T1000 (cell line): ENCODE measurements at regions not wholly inside any gene's neighbourhood (a gene's known extent, or its start where the extent isn't known, plus 50 kb on each side); places are given as distances from the start of the nearest gene placed in this dataset.

Source experiments
- DNase-seq: peaks from one replicate; lab custom pipeline; 2025; ENCODE audit warnings: mixed read lengths; lab: John Stamatoyannopoulos, UW

DNA sequence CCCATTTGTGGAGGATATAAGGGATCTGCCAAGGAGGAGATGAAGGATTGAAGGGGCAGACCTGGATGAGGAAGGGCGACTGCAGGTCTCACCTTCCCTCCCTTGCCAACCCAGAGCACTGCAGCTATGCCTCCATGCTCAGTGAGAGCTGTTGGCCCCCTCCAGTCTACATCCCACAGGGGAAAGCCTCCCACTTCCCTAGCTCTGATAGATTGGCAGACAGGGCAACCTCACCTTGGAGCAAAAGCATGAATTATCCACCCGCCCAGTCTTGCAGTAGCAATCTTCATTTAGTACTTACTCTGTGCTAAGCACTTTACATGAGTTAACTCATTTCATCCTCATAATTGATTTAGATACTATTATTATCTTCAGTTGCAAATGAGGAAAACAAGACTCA, 70.4 kb upstream of the SMNDC1 start:
- no peak for DNase-seq

- no peak for DNase-seq
Measured at GRCh38 chr10:110376021-110376766, 71.5 kb upstream of the SMNDC1 start.

- DNase-seq = no peak
Measured at GRCh38 chr10:110376767-110377160, 72.0 kb upstream of the SMNDC1 start.

GRCh38 chr10:110378006-110378405, 73.3 kb upstream of the SMNDC1 start:
- no peak for DNase-seq

DNA sequence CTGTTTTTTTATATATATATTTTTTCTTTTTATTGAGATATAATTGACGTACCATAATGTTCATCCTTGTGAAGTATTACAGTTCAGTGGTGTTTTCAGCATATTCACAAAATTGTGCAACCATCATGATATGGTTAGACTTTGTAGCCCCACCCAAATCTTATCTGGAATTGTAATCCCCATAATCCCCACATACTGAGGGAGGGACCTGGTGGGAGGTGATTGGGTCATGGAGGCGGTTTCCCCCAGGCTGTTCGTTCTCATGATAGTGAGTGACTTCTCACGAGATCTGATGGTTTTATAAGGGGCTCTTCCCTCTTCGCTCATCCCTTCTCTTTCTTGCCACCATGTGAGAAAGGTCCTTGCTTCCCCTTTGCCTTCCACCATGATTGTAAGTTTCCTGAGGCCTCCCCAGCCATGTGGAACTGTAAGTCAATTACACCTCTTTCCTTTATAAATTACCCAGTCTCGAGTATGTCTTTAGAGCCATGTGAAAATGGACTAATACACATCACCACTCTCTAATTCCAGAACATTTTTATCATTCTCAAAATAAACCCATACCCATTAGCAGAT, 73.9 kb upstream of the SMNDC1 start:
- DNase-seq = no peak

GRCh38 chr10:110379831-110380230, 75.1 kb upstream of the SMNDC1 start:
- DNase-seq = no peak

DNA sequence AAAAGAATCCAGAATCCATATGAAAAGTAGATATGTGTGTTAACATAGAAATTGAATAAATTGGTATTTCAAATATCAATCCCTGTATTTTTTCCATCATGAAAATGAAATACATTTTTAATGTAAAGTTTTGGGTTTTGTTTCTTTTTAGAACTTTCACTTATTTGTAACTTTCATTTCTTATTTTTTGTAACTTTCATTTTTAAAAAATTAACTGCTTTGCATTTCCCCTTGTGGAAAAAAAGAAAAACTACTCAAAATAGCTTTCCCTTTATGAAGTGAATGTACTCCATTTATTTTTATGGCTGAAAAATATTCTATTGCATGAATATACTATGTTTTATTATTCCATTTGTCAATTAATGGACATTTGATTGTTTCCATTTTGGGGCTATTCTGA, 75.6 kb upstream of the SMNDC1 start:
- DNase-seq = no peak

DNA sequence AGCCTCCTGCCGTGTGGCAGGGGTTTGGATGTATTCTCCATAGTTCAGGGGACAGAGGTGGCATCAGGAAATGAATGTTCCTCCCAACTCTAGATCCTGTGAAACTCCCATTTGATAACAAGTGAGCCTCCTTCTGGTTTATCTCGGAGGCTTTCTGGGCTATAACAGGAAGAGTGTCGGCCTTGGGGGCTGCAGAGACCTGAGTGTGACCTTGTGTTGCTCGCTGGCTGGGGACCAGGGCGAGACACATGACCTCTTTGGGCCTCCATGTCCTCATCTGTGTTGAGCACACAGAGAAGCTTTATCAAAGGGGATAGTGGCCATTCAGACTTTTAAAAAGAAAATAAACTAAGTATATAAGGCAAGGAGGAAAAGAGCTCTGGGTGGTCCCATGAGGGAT, 78.0 kb upstream of the SMNDC1 start:
- no peak for DNase-seq

- DNase-seq = no peak
Measured at GRCh38 chr10:110387617-110387982, 82.9 kb upstream of the SMNDC1 start.

- DNase-seq = no peak
Measured at GRCh38 chr10:110387983-110388686, 83.4 kb upstream of the SMNDC1 start.

- DNase-seq = no peak
Measured at GRCh38 chr10:110388687-110389052, 84.0 kb upstream of the SMNDC1 start.

DNA sequence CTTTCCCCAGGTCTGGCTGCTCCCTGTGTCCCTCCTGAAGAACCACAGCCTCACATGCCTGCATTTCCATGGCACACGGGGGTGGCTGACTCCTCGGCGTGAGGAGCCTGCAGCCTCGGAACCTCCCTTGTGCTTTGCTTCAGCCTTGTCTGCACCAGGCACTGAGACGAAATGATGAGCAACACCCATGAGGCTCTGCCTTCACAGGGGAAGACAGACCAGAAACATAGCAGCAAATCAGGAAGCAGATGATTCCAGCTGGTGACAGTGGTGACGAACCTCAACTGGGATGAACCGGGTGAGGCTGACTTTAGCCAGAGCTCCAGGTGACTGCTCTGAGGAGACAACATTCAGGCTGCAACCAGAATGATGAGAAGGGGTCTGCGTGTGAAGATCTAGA, 84.5 kb upstream of the SMNDC1 start:
- no peak for DNase-seq

DNA sequence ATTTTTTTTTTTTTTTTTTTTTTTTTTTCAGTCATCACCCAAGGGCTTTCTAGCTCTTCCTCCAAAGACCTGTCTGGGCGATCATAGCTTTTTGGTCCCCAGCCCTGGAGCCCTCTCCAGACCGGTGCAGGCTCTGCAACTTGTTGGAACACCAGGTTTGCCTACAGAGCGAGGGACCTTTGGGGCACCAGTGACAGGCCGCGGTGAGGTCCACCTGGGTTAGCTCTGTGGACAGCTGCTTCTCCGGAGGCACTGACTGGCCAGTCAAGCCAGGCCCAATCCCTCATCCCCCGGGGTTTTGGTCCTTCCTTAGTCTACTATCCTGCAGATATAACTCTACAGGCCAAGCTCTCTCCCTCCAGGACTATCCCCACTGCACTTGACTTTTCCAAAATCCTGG, 86.8 kb upstream of the SMNDC1 start:
- DNase-seq = no peak

DNA sequence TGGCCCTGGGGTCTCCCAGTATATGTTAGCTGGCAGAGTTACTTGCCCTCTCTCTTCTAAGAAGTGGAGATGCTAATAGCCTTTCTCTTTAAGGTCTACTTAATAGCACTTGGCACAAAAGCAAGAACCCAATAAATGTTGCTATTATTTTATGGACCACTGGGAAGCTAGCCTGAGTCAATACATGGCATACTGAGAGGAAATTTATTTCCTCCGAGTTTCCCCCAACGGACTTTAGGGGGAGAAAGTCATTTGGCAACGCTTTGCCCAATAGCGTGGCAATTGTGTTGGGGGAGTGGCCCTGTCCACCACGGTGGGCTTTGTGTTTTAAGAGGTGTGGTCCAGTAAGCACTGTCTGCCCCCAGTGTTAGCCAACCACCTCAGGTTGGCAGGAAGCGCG, 87.4 kb upstream of the SMNDC1 start:
- no peak for DNase-seq

DNA sequence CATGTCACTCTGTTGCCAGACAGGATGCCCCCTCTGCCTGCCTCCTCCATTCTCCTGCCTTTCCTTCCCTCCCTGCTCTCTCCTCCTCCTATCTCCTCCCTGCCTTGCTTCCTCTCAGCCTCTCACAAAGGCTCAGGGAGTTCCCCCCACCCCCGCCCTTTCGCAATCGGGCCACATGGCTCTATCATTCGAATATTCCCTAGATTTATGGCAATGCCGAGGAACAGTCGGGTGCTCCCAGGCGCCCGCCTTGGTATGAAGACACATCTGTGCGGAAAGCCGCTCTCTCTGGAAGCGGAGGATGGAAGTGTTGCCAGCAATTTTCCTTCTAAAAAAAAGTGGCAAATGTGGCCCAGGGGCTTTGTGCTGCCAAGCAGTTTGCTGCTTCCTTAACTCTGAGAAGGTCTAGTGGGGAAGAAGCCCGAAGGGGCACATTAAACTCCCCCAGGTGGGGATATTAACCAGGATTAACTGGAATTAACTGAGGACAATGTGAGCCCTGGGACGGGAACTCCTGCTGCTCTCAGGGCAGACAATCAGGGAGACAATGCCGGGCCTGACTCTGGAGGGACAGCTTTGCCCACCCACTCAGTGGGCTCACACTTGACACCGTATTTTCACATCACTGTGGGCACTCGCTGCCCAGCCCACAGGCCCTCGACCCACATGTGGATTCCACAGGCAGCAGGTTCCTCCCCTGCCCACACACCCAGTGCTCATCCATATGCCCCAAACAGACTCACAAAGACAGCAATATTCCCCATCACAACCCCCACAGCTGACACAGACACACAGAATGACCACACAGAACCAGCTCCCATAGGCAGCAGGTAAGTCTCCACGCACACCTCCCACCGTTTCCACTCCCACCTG, 88.4 kb upstream of the SMNDC1 start:
- DNase-seq = no peak

GRCh38 chr10:110393866-110394265, 89.1 kb upstream of the SMNDC1 start:
- DNase-seq = no peak

DNA sequence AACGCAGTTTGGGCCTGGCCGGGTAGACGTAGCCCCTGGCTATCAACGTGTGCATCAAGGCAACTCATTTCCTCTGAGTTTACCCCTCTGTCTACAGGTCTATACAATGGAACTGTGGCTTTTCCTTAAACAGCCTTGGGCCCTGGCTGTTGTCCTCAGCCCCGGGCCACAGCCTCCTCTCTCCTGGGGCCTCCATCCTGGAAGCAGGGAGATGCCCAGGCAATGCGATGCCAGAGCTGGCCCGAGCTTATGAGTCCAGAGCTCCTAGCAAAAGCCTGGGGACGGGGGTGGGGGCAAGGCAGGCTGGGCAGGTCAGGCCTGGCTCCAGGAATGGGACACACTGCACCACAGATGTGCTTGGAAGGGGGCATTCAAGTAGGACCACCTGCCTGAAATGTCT, 89.6 kb upstream of the SMNDC1 start:
- no peak for DNase-seq

GRCh38 chr10:110394898-110395297, 90.2 kb upstream of the SMNDC1 start:
- no peak for DNase-seq

DNA sequence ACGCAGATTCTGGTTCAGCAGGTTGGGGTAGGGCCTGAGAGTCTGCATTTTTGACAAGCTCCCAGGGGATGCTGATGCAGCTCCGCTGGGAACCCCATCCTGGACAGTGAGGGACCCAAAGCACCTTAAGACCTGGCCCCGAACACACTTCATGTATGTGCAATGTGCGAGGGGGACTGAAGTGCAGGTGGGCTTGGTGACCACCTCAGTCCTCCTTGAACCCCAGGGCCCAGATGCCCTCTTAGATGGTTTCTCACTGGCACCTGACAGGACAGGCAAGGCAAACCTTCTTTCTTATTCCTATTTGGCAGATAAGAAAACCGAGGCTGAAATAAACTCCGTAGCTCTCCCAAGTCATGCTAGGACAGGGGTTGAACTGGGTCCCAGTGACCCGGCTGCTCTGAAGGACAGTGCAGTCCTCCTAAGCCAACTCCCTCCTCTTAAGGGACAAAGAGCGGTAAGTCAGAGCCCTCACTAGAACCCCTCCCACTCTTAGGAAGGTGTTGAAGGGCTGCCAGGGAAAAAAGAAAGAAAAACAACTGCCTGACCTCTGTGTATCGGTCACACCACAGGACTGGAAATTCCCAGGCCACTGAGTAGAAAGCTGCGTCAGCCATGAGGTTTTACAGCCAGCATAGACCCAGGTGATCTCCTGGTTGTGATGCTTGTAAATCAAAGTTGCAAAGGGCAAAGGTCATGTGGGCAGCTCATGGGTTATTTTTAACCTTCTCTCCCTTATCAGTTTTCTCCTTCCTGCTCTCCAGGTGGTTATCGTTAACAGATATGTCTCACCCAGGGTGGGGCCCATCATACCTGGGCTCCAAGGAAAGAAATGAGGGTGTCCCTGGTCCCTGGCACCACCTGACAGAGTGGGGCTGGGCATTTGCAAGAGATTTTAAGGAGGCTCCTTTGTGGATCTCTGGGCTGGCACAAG, 90.9 kb upstream of the SMNDC1 start:
- peak; percentile 32 for DNase-seq

DNA sequence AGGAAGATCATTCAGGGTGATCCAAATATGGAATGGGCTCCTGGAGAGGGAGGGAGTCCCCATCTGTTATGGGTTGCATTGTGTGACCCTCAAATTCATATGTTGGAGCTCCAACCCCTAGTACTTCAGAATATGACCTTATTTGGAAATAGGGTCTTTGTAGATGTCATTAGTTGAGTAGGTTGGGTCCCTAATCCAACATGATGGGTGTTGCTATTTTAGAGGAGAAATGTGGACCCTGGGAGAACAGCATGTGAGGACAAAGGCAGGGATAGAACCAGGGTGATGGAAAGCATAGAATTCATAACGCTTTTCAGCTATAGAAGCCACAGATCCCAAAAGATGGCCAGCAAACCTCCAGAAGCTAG, 91.5 kb upstream of the SMNDC1 start:
- DNase-seq = no peak

DNA sequence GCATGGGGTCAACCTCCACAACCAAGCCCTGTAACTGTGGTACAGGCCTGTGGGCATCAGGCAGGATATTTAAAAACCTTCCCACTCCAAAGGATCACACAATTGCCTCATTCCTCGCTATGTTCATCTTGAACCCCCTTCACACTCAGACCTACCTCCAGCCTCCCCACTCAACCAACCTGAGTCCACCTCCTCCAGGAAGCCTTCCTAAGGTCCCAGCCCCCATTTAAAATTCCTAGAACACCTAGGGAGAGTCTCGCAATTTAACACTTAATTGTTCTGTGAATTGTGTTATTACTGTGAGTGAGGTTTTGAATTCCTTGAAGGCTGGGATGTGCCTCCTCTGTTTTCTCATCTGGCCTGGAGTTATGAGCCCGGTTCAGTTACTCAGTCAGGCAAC, 93.1 kb upstream of the SMNDC1 start:
- no peak for DNase-seq
